ENCODE measurements at regions not wholly inside any gene's neighbourhood (a gene's known extent, or its start where the extent isn't known, plus 50 kb on each side); places are given as distances from the start of the nearest gene placed in this dataset.

DNA sequence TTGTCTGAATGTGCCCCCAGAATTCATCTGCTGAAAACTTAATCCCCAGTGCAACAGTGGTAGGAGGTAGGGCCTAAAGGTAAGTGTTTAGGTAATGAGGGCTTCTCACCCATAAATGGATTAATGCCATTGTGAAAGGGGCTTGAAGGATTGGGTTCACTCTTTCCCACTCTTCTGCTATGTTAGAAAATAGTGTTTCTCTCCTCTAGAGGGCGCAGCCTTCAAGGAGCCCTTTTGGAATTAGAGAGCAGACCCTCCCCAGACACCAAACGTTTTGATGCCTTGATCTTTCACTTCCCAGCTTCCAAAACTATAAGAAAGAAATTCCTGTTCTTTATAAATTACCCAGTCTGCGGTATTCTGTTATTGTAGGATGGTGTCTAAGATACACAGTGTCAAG, 706.4 kb downstream of the SMARCA1 start:
- no peak overlapping the region for H4K91ac ChIP-seq (ENCODE audit: insufficient read length, low read depth, low read length)
- H3K4me1 ChIP-seq (ENCODE audit: insufficient read depth, low read length) = no peaks in the 10 kb centered on the region; the same call in 1 of the 2 replicates
- H2BK20ac ChIP-seq (ENCODE audit: low read depth, low read length, poor library complexity, severe bottlenecking) = no peak overlapping the region
- Mint-ChIP-seq H3K27me3 (ENCODE audit: low read depth) (no peaks in the 10 kb centered on the region), H3K9me3 (peaks cover 2 to 23% of the 10 kb centered on the region in 2 experiments; a peak in 2 of 5 replicates), H3K4me3 (no peak overlapping the region), H3K27ac (no peak overlapping the region), H3K4me1 (peaks cover 0 to under 1% of the 10 kb centered on the region in 2 experiments; a peak in 3 of 4 replicates), H3K36me3 (ENCODE audit: insufficient read depth in 1 of 3, low read depth in 3 of 3) (no peaks in the 10 kb centered on the region)
- peak; percentile 24 for DNase-seq
- H3K23me2 ChIP-seq (ENCODE audit: insufficient read length, low read depth, low read length, poor library complexity, severe bottlenecking) = no peaks in the 10 kb centered on the region
- no peak overlapping the region for H3K27ac ChIP-seq (ENCODE audit: insufficient read length, low read depth, low read length)
- no peak overlapping the region for H2BK12ac ChIP-seq (ENCODE audit: insufficient read length, low read depth, low read length)
- H2BK15ac ChIP-seq (ENCODE audit: low read depth, low read length) = no peak overlapping the region
- H4K20me1 ChIP-seq (ENCODE audit: control insufficient read depth, insufficient read depth, insufficient read length) = no peaks in the 10 kb centered on the region
- TF ChIP-seq, protein P1, sequence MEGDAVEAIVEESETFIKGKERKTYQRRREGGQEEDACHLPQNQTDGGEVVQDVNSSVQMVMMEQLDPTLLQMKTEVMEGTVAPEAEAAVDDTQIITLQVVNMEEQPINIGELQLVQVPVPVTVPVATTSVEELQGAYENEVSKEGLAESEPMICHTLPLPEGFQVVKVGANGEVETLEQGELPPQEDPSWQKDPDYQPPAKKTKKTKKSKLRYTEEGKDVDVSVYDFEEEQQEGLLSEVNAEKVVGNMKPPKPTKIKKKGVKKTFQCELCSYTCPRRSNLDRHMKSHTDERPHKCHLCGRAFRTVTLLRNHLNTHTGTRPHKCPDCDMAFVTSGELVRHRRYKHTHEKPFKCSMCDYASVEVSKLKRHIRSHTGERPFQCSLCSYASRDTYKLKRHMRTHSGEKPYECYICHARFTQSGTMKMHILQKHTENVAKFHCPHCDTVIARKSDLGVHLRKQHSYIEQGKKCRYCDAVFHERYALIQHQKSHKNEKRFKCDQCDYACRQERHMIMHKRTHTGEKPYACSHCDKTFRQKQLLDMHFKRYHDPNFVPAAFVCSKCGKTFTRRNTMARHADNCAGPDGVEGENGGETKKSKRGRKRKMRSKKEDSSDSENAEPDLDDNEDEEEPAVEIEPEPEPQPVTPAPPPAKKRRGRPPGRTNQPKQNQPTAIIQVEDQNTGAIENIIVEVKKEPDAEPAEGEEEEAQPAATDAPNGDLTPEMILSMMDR (conservative IDR thresholded peaks at IDR 0.05) = peak; percentile 82
- no peak overlapping the region for H3K4me2 ChIP-seq (ENCODE audit: insufficient read depth, insufficient read length, low read length)
- no peak overlapping the region for H3K9ac ChIP-seq (ENCODE audit: extremely low read depth, insufficient read length, low read length)
- no CpG with 5 or more reads among the region's 3 CpGs for WGBS (ENCODE audit: extremely low coverage, insufficient read length, low lambda C conversion rate)
- H3K4ac ChIP-seq (ENCODE audit: low read depth, low read length) = no peak overlapping the region
- H3K9me3 ChIP-seq (ENCODE audit: control insufficient read depth, low read depth, low read length) = no peaks in the 10 kb centered on the region
- no peak overlapping the region for H2AFZ ChIP-seq (ENCODE audit: low read length)
- H2BK5ac ChIP-seq (ENCODE audit: insufficient read length, low read length) = no peak overlapping the region
- H3K18ac ChIP-seq (ENCODE audit: insufficient read length, low read depth, low read length) = no peak overlapping the region
- no peak overlapping the region for H3K23ac ChIP-seq (ENCODE audit: insufficient read length, low read depth, low read length)
- H3K14ac ChIP-seq (ENCODE audit: insufficient read depth, low read length) = no peak overlapping the region
- H2AK5ac ChIP-seq (ENCODE audit: insufficient read length, low read length) = no peak overlapping the region
- no peaks in the 10 kb centered on the region for H3K79me2 ChIP-seq (ENCODE audit: insufficient read depth, low read length)
- H4K5ac ChIP-seq (ENCODE audit: insufficient read length, low read depth, low read length) = no peak overlapping the region
- H3K27me3 ChIP-seq (ENCODE audit: insufficient read depth, low read length) = no peaks in the 10 kb centered on the region; the same call in 1 of the 2 replicates
- no peak overlapping the region for H4K8ac ChIP-seq (replicated peaks; ENCODE audit: insufficient read length, low read depth, low read length)
- no peaks in the 10 kb centered on the region for H3K79me1 ChIP-seq (ENCODE audit: insufficient read depth, low read depth, low read length, poor library complexity, severe bottlenecking)
- H2BK120ac ChIP-seq (ENCODE audit: low read depth, low read length, poor library complexity, severe bottlenecking) = no peak overlapping the region
- H3K56ac ChIP-seq (ENCODE audit: insufficient read length, low read depth, low read length) = no peak overlapping the region
- H3T11ph ChIP-seq (ENCODE audit: low read length) = no peak overlapping the region

Data from H9 (cell line).